NCI-H2107 (cell line): ENCODE measurements at regions not wholly inside any gene's neighbourhood (a gene's known extent, or its start where the extent isn't known, plus 50 kb on each side); places are given as distances from the start of the nearest gene placed in this dataset.

Experiments
- DNase-seq: peaks from one replicate; lab custom pipeline; 2025; lab: John Stamatoyannopoulos, UW

- no peak for DNase-seq
Measured at GRCh38 chr11:91866642-91867041, 358.0 kb upstream of the FAT3 start.

- no peak for DNase-seq
Measured at GRCh38 chr11:91860661-91861060, 364.0 kb upstream of the FAT3 start.

GRCh38 chr11:91859666-91860065, 365.0 kb upstream of the FAT3 start:
- no peak for DNase-seq

- DNase-seq = no peak
Measured at GRCh38 chr11:91857179-91857578, 367.4 kb upstream of the FAT3 start.

GRCh38 chr11:91854780-91855179, 369.8 kb upstream of the FAT3 start:
- DNase-seq = no peak

GRCh38 chr11:91854171-91854570, 370.4 kb upstream of the FAT3 start:
- no peak for DNase-seq

- no peak for DNase-seq
Measured at GRCh38 chr11:91851908-91852307, 372.7 kb upstream of the FAT3 start.

- DNase-seq = no peak
Measured at GRCh38 chr11:91850533-91851275, 373.9 kb upstream of the FAT3 start.

- DNase-seq = no peak
Measured at GRCh38 chr11:91850021-91850420, 374.6 kb upstream of the FAT3 start.

GRCh38 chr11:91846649-91847048, 378.0 kb upstream of the FAT3 start:
- no peak for DNase-seq

- DNase-seq = no peak
Measured at GRCh38 chr11:91846002-91846401, 378.6 kb upstream of the FAT3 start.

- no peak for DNase-seq
Measured at GRCh38 chr11:91840640-91841240, 383.9 kb upstream of the FAT3 start.

- no peak for DNase-seq
Measured at GRCh38 chr11:91837411-91838330, 386.9 kb upstream of the FAT3 start.

- DNase-seq = no peak
Measured at GRCh38 chr11:91835051-91835560, 389.5 kb upstream of the FAT3 start.

- no peak for DNase-seq
Measured at GRCh38 chr11:91828901-91829300, 395.7 kb upstream of the FAT3 start.

GRCh38 chr11:91825777-91826176, 398.8 kb upstream of the FAT3 start:
- no peak for DNase-seq

- DNase-seq = no peak
Measured at GRCh38 chr11:91823252-91823830, 401.3 kb upstream of the FAT3 start.

- no peak for DNase-seq
Measured at GRCh38 chr11:91822805-91823204, 401.8 kb upstream of the FAT3 start.

GRCh38 chr11:91820709-91821108, 403.9 kb upstream of the FAT3 start:
- DNase-seq = no peak

- DNase-seq = no peak
Measured at GRCh38 chr11:91819777-91820176, 404.8 kb upstream of the FAT3 start.

GRCh38 chr11:91819195-91819594, 405.4 kb upstream of the FAT3 start:
- DNase-seq = no peak

- no peak for DNase-seq
Measured at GRCh38 chr11:91817996-91818395, 406.6 kb upstream of the FAT3 start.
